GM18861 (cell line): ENCODE measurements at regions not wholly inside any gene's neighbourhood (a gene's known extent, or its start where the extent isn't known, plus 50 kb on each side); places are given as distances from the start of the nearest gene placed in this dataset.
"Not testable (repeated sequence)": the region's sequence is repeated elsewhere in the genome, so short reads cannot be mapped to it uniquely, and the experiment has no call there.

ENCODE experiments used
- ATAC-seq: cut with Tn5 transposase; IDR thresholded peaks from one replicate; pipeline ENCODE4 v1.9.1; 2021; ENCODE audit not compliant: unreplicated experiment

DNA sequence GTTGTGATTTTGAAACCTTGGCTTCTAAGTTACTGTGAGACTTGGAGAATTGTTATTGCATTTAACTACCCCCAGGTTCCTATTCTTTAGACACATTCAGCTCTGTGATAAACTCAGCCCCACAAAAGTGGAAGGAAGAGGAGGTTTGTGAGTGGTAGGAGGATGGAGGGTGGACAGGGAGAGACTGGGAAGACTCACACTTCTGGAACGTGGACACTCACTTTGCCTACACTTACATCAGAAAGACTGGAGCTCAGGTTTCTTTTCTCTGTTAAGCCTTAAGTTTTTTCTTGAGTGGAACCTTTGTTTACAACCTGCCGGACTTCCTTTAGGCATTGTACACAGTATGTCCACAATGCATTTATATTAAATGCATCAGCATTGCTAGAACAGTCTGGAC is 99.0 kb downstream of the AREG start:
- no peak for ATAC-seq

DNA sequence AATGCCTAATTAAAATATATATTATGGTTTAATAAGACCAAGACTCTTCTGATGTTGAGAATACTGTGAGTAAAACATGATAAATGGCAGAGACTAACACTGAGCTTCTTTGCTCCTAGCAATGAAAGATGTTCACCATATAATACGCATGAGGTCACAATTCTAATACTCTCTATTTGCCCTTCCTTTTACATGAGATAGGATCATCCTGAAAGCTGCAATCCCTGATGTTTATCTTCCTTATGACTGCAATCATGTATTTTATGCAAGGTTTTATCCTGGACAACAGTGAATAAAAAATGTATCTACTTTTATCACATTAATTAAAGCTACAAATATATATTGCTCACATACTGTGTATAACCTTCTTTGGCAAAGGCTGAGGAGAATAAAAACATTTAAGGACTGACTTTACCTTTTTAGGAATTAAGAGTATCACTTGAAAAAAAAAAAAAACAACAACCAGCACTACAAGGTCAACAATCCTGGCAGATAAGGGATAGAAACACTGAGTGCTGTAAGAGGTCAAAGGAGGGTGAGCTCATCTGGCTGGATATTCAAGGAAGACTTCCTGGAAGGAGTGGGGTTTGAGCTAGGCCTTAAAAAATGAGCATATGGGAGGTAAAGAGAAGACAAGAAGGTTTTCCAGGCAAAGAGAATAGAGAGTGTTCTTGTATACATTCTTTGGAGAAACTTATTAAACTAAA is 99.9 kb downstream of the AREG start:
- ATAC-seq: no peak

DNA sequence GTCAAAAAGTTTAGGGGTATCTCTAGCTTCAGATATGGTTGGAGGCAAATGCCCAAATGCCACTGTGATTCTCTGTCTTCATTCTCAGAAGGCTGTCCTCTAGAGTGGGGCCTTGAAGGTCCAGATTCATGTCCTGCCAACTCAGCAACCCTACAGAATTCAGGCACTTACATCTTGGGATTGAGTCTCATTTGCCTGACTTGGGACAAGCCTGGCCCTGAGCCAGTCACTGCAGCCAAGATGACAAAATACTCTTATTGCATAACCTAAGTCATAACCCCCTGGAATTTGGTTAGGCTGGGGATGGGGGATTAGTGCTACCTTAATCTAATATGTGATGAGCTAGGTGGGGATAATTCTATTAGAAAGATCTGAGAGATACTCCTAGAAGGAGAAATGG is 100.5 kb downstream of the AREG start:
- no peak for ATAC-seq

DNA sequence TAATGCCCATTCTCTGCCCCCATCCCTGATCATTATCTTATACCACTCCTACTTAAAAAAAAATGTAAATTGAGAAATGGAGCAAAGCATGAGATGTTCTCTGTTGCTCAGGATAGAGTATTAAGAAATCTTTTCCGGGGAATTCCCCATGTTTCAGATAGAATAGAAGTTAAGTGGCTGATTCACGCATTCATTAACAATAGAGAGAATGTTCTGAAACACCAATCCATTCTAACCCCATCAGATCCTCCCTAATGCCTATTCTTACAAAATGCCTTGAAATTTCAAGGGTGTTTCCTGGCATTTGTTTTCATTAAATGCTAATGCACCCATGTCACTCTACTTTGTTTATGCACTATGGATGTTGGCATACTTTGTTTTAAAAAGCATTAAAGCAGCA is 101.1 kb downstream of the AREG start:
- ATAC-seq: no peak

DNA sequence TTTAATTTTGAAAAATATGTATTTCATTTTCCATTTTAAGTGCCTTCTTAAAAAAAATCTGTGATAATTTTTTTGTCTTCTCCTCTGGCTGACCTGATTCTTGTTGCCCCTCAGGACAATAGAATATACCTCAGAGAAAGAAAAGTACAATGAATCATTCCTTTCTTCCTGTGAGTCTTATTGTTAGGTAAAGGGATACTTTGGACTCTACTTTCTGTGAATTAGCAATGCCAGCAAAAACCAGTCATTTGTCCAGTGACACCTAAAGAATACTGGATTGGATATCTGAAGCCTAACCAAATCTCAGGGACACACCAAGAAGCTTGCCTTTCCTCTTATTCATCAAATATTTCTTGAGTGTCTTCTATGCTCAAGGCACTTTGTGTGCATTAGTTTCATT is 102.1 kb downstream of the AREG start:
- ATAC-seq: no peak

DNA sequence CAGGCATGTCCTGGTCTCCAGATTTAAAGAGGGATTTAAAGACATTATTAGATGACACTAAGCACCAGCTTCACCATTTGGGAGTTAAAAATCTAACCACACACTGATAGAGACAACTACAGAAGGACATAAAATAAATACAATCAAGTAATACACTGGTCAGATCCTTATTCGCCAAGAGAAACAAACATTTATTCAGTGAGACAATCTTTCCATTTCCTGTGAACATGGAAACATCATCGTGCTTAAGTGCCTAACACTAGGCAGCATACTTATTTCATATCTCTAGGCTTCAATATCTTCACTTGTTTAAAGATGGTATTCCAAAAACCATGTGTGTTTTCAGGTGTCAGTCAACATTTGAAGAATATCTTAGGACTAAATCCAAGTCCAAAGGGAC is 103.6 kb downstream of the AREG start:
- no peak for ATAC-seq

DNA sequence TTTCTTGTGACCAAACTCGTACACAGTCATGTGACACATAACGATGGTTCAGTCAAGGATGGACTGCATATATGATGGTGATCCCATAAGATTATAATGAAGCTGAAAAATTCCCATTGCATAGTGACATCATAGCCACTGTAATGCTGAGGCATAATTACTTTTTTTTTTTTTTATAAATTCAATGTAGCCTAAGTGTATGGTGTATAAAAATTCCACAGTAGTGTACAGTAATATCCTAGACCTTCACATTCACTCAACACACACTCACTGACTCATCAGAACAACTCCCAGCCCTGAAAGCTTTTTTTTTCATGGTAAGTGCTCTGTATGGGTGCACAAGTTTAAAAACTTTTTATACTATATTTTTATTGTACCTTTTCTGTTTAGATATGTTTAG is 105.0 kb downstream of the AREG start:
- no peak for ATAC-seq

DNA sequence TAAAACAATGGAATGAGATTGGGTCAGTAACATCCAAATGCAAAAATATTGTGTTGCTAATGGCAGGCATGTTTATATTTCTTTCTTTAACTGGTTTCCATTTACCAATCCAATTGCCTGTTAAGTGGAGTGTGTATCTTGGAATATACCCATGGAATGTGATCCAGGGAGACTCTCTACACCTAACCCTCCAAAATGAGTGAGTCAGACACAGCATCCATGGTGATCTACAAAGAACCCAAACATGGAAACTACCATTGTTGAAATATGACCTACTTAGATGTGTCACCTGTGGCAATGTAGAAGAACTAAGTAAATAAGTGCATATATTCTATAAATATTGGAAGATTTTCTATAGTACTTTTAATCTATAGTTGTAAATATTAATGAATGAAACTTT is 110.3 kb downstream of the AREG start:
- no peak for ATAC-seq

DNA sequence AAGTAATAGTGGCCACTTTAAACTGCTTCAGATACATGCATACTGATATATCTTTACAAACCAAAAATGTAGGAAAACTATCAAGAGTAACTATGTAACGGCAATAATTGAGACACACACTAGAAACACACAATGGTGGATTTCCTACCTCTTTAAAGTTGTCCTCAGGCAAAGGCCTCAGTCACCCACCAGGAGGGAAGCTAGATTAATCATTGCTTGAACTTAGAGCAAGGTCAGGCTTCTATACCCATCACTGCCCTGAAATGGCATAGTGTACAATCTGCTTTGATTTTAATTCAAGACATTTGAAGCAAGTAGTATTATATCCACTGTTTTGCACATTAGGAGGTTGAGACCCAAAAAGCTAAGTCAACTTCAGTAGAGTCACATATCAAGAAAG is 110.9 kb downstream of the AREG start:
- ATAC-seq: no peak

DNA sequence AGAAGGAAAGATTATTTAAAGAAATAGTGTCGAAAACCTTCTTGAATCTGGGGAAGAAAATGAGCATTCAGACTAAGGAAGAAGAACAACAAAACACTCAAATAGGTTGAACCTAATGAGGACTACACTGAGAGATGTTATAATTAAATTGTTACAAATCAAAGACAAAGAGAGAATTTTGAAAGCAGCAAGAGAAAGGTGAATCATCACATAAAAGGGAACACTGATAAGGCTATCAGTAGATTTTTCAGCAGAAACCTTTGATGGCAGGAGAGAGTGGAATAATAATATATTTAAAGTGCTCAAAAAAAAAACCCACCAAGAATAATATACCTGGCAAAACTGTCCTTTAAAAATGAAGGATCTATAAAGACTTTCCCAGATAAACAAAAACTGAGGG is 114.9 kb downstream of the AREG start:
- no peak for ATAC-seq

DNA sequence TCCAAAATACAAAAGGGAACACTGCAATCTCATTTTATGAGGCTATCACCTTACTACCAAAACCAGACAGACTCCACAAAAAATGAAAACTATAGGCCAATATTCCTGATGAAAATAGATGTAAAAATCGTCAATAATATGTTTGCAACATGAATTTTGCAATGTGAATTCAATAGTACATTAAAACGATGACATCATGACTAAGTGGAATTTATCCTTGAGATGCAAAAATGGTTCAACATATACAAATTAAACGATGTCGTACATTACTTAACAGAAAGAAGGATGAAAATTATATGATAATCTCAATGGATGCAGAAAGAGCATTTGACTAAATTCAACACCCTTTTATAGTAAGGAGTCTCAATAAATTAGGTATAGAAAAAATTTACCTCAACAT is 123.0 kb downstream of the AREG start:
- ATAC-seq: no peak

DNA sequence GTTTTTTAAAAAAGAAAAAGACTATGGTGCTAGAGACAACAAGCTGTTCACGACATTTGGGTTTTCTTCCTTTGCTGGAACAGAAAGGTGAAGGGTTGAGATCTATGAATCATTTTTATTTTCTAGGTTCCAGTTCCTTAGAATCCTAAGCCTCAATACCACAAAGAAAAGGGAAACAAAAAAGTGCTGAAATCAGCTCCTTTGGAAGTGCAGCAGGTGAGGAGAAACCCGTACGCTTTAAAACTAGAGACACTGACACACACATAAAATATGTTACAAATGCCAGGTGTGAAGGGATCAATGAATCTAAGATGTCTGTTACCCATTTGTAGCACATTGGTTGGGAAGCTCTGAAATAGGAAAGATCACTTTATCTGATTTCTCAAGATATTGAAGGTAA is 125.2 kb downstream of the AREG start:
- no peak for ATAC-seq

DNA sequence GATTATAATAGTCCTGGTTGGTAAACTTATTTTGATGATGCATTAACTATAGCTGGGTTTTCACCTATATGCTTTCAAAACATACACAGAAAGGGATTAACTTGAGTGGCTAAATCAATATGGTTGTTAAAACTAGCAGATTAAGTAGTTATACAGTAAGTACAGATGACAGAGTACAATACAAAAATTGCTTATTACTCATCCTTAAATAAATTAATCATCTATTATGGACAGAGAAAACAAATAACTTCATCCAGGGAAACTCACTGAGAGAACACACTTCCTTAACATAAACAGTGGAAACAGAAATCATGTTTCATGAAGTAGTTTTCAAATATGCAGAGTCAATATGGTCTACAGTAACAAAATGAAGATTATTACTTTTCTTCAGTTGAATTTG is 133.4 kb downstream of the AREG start:
- ATAC-seq: no peak

DNA sequence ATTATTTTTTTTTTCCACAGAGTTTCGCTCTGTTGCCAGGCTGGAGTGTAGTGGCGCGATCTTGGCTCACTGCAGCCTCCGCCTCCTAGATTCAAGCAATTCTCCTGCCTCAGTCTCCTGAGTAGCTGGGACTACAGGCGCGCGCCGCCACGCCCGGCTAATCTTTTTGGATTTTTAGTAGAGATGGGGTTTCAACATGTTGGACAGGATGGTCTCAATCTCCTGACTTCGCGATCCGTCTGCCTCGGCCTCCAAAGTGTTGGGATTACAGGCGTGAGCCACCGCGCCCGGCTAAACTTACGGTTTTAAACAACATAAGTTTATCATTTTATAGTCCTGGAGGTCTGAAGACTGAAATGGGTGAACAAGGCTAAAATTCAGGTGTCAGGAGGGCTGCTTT is 133.9 kb downstream of the AREG start:
- not testable (repeated sequence) for ATAC-seq

DNA sequence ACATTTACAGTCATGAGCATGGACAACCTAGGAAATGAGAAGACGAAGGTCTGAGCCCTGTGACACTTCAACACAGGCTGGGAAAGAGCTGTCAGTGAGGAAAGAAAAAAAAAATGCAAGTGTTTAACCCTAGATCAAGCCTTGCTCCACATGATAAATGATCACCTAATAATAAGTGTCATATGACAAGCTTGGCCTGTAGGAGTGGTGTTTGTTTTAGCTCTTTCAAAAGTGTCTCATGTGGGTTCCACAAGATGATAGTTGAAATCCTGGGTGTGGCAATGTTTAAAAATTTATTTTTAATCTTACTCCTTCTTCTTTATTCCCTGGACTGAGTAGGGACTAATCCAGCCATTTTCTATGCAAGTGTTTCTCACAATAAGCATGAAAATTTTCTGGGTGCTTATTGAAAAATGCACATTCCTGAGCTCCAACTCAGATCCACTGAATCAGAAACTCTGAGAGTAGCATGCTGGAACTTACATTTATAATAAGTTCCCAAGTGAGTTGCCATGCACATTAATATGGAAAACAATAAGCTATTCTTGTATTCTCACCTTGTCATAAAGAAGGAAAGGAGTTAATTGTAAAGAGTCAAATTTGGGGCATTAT is 138.3 kb downstream of the AREG start:
- no peak for ATAC-seq

DNA sequence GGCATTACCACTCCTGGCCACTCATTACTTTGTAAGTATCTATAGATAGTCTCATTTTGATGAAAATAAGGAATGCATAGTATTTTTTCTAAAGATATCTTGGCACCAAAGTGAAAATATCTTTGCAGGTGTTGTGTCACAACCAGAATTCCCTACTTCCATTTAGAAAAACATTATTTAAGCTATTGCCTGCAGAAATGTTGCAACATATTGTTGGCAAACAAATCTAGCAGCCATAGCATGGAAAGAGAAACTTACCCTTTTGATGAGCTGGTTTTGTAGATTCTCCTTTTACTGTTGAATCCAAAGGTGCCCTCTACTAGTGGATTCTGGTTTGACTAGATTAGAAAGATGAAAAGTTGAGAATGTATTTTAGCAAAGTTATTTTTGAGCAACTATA is 138.8 kb downstream of the AREG start:
- no peak for ATAC-seq

DNA sequence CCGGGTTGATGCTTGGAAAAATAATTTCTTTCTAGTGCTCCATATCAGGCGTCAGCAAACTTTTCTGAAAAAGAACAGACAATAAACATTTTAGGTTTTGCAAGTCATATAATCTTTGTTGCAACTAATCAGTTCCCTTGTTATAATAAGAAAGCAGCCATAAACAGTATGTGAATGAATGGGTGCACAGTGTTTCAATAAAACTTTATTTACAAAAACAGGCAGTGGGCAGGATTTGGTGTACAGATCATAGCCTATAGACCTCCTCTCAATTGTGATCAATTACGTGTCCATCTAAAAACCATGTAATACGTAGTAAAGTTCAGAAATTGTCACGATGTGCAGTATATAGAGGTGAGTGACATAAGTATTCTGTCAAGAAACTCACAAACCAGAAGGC is 143.4 kb downstream of the AREG start:
- no peak for ATAC-seq

DNA sequence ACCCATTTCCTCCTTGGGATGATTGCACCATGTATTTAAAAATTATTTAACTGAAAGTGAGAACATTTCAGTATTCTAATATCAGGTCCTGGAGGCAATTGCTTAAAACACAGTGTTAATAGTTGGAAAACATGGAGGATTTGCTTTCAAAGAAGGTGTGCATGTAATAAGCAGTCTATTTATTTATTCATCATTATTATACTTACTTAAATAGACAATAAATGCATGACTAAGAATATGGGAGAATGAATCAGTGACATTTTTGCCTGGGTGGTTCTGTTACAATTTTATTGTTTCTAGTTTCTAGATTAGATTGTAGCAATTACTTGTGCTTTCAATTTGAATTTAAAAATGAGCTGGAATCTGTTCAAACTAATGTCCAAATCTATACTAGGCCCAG is 145.5 kb downstream of the AREG start:
- no peak for ATAC-seq

DNA sequence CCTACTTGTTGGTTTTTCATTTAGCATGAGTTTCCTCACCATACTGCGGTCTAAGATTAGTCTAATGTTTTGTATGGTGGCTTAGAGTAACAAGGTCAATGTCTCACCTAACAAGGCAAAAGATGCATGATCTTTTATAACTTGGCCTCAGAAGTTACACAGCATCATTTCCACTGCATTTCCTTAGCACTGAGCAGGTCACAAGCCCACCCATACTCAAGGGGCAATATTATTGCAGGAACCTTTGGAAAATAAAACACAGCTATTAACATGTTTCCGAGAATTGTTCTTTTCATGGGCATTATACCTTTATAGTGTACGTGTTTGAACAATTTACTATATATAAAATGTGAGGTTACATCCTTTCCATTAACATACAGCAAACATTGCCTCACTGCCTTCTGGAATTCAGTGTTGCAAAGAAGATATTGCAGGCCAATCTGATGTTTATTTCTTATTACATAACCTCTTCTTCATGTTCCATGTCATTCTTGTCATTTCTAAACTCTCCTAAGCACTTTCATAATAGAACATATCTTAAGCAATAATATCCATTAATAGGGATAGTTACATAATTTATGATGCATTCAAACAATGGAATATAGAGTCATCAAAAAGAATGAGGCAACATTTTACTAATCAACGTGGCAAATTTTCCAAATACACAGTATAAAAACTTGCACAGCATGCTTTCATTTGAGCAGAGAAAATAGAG is 153.8 kb downstream of the AREG start:
- ATAC-seq: no peak

DNA sequence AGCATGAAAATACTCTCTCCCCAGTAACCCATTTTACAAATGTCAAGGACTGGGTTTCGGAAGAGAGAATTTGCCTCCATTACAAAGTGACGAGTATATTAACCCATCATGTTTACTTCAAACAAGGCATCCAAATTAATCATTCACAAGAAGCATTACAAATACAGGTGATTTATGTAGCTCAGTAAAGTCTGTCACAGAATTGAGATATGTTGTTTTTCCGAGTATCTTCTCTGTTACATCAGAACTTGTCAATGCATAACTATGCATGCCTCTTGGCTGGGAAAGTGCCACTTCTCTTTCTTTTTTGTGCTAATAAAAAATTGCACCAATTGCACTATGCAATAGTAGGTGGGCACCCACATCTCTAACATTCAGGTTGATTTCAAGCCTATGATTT is 158.2 kb downstream of the AREG start:
- ATAC-seq: no peak

DNA sequence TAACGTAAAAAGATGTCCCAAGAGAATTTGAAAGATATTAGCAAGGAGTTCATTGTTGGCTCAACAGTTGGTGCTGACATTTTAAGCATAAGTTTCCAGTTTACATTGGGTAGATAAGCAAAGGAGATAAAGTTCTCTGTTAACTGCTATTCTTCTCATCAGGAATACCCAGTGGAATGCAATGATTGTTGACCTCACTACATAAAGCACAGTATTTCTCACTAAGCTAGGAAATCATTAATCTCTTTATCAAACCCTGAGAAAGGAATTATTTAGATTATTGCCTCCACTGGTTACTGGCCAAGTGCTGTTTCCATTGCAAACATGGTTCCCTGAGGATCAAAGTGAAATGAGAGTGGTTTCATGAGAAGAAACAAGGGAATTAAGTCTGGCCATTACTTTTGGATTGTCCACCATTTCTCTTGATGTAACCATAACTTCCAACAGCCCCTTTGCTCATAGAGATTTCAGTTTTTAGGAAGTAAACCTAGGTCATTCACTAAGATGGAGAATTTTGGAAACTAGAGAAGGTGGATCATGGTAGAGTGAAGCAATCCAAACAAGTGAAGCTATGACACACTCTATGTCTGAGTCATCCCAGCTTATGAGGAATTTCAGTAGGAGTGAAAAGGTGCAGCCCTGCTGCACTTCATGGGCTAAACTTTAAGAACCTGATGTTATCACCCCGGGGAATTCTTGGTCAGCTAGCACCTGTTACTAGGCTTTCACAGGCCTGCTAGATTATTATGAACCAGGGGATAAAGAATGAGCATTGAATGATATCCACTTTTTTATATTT is 163.4 kb downstream of the AREG start:
- ATAC-seq: no peak

DNA sequence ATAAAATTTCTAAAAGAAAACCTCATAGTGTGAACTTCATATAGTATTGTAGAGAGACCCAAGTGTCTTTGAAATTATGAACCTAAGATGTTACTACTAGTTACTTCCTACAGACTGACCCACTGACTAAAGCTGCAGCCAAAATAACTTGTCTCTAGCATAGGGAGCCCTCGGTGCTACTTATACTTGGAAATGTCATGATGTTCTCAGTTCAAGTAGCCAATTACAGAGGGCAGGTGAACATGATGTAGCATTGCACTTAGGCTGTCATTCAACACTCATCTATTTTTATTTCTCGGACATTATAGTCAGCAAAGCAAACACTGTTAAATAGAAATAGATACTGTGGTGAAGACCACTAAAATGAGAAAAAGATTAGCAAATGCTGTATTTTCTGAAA is 165.6 kb downstream of the AREG start:
- no peak for ATAC-seq
